ENCODE measurements at regions not wholly inside any gene's neighbourhood (a gene's known extent, or its start where the extent isn't known, plus 50 kb on each side); places are given as distances from the start of the nearest gene placed in this dataset.

DNA sequence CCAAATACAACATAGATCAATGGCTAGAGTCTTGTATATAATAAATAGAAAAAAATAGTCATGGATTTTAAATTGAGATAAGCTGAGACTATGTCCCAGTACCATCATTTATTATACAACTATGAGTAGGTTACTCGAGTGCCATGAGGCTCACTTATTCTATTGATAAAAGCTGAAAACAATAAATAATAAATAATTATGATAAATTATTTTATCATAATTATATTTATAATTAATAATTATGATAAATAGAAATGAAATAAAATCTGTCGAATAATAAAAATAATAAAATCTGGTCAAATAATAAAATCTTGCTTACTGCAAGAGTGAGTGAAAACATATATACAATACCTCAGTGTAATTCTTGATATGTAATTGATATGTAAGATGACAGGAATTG, 801.4 kb downstream of the FAM181B start:
- WGBS, 3 donors, result 91 to 95% (median 93%) methylated on average over 2 of the region's 2 CpGs
- Histone ChIP-seq H3K4me3 (no peak overlapping the region), H3K27ac (no peak overlapping the region), H3K4me1 (ENCODE audit: insufficient read depth) (no peaks in the 10 kb centered on the region), H3K9me3 (no peaks in the 10 kb centered on the region), H3K27me3 (no peaks in the 10 kb centered on the region), H3K36me3 (no peaks in the 10 kb centered on the region)
- intact Hi-C loops (cut with DNase I), result no loop called here
- no peak for DNase-seq
- no peak for TF ChIP-seq EP300 (IDR thresholded peaks at IDR 0.05)

DNA sequence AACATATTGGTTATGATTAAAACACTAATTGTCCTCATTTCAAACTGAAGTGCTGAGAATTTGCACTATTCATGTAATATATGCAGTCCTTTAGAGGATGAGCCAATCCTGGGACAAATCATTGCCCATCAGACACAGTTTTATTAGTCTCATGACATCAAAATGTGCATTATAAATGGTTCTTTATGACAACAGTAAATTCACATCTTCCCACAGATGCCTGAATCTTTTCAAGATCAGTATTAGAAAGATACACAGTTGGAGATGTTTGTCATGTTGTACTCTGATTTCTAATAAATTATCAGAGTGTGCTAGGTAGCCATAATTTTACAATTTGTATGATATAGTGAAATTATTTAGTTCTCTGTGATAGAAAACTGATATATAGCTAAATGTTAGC, 813.5 kb downstream of the FAM181B start:
- Histone ChIP-seq H3K27ac (no peak overlapping the region), H3K9me3 (no peaks in the 10 kb centered on the region), H3K27me3 (no peaks in the 10 kb centered on the region), H3K4me3 (no peak overlapping the region), H3K4me1 (ENCODE audit: insufficient read depth) (no peaks in the 10 kb centered on the region), H3K36me3 (no peaks in the 10 kb centered on the region)
- intact Hi-C loops (cut with DNase I), result no loop called here
- DNase-seq, result no peak
- TF ChIP-seq POLR2A (IDR thresholded peaks at IDR 0.05) (no peak), EP300 (IDR thresholded peaks at IDR 0.05) (no peak)
- TF ChIP-seq, protein P1, sequence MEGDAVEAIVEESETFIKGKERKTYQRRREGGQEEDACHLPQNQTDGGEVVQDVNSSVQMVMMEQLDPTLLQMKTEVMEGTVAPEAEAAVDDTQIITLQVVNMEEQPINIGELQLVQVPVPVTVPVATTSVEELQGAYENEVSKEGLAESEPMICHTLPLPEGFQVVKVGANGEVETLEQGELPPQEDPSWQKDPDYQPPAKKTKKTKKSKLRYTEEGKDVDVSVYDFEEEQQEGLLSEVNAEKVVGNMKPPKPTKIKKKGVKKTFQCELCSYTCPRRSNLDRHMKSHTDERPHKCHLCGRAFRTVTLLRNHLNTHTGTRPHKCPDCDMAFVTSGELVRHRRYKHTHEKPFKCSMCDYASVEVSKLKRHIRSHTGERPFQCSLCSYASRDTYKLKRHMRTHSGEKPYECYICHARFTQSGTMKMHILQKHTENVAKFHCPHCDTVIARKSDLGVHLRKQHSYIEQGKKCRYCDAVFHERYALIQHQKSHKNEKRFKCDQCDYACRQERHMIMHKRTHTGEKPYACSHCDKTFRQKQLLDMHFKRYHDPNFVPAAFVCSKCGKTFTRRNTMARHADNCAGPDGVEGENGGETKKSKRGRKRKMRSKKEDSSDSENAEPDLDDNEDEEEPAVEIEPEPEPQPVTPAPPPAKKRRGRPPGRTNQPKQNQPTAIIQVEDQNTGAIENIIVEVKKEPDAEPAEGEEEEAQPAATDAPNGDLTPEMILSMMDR (IDR thresholded peaks at IDR 0.05), result no peak

DNA sequence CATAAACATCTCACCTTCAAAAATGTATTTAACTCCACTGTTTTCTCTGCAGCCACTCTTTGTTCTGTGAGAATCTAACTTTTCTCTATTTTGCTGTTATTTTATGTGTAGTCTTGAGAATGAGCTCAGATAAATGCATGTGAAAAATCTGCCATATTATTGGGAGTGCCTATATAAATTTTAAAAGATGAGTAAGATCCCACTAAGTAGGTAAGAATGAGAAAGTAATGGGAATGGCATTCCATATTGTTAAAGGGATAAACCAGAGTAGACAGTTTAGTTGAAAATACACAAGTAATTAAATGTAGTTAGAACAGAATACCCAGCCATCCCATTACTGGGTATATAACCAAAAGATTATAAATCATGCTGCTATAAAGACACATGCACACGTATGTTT, 817.2 kb downstream of the FAM181B start:
- no peaks in the 10 kb centered on the region for H3K4me1 ChIP-seq (ENCODE audit: insufficient read depth)
- TF ChIP-seq EP300 (IDR thresholded peaks at IDR 0.05) (no peak), POLR2A (IDR thresholded peaks at IDR 0.05) (no peak)
- TF ChIP-seq, protein P1 (IDR thresholded peaks at IDR 0.05), result no peak
- no peak overlapping the region for H3K27ac ChIP-seq
- 90 to 97% (median 91%) methylated on average over 1 of the region's 1 CpG for WGBS, 3 donors
- H3K36me3 ChIP-seq, result no peaks in the 10 kb centered on the region
- no peak overlapping the region for H3K4me3 ChIP-seq
- no peak for DNase-seq
- H3K9me3 ChIP-seq, result no peaks in the 10 kb centered on the region
- intact Hi-C loops (cut with DNase I), result no loop called here
- H3K27me3 ChIP-seq, result no peaks in the 10 kb centered on the region

DNA sequence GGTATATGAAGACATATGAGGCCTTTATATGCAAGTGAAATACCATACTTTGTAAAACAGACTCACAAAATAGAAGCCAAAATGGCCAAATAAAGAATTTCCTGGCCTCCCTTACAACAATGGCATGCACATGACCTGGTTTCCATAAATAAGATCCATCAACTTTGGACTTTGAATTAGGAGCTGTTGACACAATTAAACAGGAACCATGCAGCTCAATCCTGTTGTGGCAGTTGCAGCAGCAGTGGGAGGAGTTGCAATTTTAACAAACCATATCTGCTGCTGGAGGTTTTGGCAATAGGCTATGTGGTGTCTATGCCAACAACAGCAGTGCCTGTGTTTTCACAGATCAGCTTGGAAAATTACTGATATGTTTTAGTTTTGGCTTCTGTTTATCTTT, 818.6 kb downstream of the FAM181B start:
- no peak overlapping the region for H3K4me3 ChIP-seq
- no peak overlapping the region for H3K27ac ChIP-seq
- intact Hi-C loops (cut with DNase I), result no loop called here
- H3K36me3 ChIP-seq, result no peaks in the 10 kb centered on the region
- H3K9me3 ChIP-seq, result no peaks in the 10 kb centered on the region
- no peak for TF ChIP-seq POLR2A (IDR thresholded peaks at IDR 0.05)
- TF ChIP-seq, protein P1 (IDR thresholded peaks at IDR 0.05), result no peak
- TF ChIP-seq EP300 (IDR thresholded peaks at IDR 0.05), result no peak
- no peak for DNase-seq
- H3K4me1 ChIP-seq (ENCODE audit: insufficient read depth), result no peaks in the 10 kb centered on the region
- no peaks in the 10 kb centered on the region for H3K27me3 ChIP-seq

DNA sequence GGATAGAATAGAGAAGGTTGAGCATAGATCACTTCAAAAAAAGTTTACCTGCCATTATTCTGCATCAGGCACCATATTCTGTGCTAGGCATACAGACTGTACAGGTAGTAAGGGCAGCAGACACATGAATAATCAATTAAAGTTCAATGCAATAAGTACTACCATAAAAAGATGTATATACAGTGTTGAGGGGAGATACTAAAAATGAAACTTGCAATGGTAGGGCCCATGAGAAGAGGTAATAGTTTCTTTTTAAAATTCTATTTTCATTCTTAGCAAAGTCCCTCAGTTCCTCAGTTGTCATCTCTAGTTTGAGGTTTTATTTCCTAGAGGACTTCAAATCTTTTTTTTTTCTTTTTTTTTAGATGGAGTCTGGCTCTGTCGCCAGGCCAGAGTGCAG, 819.9 kb downstream of the FAM181B start:
- Histone ChIP-seq H3K27ac (no peak overlapping the region), H3K4me3 (no peak overlapping the region), H3K4me1 (ENCODE audit: insufficient read depth) (no peaks in the 10 kb centered on the region), H3K9me3 (no peaks in the 10 kb centered on the region), H3K27me3 (no peaks in the 10 kb centered on the region), H3K36me3 (no peaks in the 10 kb centered on the region)
- intact Hi-C loops (cut with DNase I), result no loop called here
- no peak for DNase-seq
- WGBS, 3 donors, result 91 to 97% (median 94%) methylated on average over 1 of the region's 1 CpG
- TF ChIP-seq EP300 (IDR thresholded peaks at IDR 0.05) (no peak), POLR2A (IDR thresholded peaks at IDR 0.05) (no peak)
- TF ChIP-seq, protein P1 (IDR thresholded peaks at IDR 0.05), result no peak
